ENCODE measurements at regions not wholly inside any gene's neighbourhood (a gene's known extent, or its start where the extent isn't known, plus 50 kb on each side); places are given as distances from the start of the nearest gene placed in this dataset.

DNA sequence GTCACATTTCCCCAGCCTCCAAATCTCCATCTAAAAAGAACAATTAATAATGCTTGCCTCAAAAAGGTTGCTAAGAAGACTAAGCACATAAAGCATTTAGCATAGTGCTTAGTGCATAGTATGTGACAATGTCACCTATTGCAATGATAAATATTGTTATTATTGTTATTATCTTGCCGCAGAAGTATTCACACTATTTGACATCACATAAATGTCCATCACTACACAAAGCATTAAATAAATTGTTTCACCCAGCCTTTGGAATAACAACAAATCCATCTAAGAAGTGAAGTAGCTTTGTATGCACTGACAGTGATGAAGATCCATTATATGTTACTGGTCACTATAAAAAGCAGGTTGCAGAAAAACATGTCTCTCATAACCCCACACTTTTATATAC is 2263.9 kb upstream of the WWC1 start:
- DNase-seq (ENCODE audit: low read depth) = no peak
- TF ChIP-seq, protein P1, sequence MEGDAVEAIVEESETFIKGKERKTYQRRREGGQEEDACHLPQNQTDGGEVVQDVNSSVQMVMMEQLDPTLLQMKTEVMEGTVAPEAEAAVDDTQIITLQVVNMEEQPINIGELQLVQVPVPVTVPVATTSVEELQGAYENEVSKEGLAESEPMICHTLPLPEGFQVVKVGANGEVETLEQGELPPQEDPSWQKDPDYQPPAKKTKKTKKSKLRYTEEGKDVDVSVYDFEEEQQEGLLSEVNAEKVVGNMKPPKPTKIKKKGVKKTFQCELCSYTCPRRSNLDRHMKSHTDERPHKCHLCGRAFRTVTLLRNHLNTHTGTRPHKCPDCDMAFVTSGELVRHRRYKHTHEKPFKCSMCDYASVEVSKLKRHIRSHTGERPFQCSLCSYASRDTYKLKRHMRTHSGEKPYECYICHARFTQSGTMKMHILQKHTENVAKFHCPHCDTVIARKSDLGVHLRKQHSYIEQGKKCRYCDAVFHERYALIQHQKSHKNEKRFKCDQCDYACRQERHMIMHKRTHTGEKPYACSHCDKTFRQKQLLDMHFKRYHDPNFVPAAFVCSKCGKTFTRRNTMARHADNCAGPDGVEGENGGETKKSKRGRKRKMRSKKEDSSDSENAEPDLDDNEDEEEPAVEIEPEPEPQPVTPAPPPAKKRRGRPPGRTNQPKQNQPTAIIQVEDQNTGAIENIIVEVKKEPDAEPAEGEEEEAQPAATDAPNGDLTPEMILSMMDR (IDR thresholded peaks at IDR 0.05; ENCODE audit: insufficient read depth, low read length) = no peak
- H3K4me3 ChIP-seq (ENCODE audit: low read depth, low read length) = no peak overlapping the region

DNA sequence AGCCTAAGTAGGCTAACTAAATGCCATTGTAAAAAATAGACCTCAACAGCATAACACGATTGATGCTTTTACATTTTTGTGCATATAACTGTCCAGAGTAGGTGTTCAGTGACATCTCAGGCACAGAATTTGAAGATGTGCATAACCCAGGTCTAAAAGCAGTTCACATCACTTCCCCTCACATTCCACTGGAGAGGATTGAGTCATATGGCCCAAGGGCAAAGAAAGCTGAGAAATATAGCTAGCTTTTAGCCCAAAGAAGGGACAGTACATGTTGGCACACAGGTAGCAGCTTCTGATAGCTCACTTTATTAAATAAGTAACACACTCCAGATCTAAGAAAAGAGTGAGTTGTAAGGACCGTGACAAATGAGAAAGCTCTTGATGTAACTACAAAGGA is 2259.5 kb upstream of the WWC1 start:
- TF ChIP-seq, protein P1 (IDR thresholded peaks at IDR 0.05; ENCODE audit: insufficient read depth, low read length) = no peak
- DNase-seq (ENCODE audit: low read depth) = no peak
- no peak overlapping the region for H3K4me3 ChIP-seq (ENCODE audit: low read depth, low read length)

DNA sequence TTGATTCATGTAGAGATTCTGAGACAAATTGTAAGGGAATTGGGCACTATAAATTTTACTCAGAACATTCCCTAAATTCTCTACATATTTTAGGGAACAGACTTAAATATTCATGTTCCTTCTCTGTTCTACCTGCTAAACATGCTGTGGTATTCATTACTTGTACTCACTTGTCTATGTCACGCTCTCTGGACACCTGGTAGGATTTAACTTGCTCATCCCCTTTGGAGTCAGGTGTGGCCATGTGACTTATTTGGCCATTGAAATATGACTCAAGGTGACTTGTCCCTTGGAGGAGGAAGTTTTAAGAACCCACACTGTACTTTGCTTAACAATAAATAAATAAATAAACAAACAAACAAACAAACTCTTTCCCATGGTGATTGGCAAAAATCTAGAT is 2258.8 kb upstream of the WWC1 start:
- H3K4me3 ChIP-seq (ENCODE audit: low read depth, low read length) = no peak overlapping the region
- TF ChIP-seq, protein P1 (IDR thresholded peaks at IDR 0.05; ENCODE audit: insufficient read depth, low read length) = no peak
- no peak for DNase-seq (ENCODE audit: low read depth)

DNA sequence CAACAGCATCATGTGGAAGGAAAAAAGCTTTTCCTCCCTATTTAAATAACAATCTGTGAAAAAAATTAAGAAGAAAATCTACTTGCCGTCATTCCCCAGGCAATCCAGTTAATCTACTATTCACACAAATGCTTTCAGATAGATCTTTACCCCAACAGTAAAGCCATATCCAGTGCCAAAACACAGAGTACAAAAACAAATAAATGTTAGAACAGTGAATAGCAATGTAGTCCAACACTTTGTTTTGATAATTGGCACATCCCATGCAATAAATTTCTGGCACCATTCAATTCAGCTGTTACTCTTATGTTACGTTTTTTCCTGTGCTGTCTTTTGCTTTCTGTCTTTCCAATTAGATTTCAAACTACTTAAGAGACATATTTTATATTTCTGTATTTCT is 2245.5 kb upstream of the WWC1 start:
- no peak for DNase-seq (ENCODE audit: low read depth)
- no peak overlapping the region for H3K4me3 ChIP-seq (ENCODE audit: low read depth, low read length)
- TF ChIP-seq, protein P1 (IDR thresholded peaks at IDR 0.05; ENCODE audit: insufficient read depth, low read length) = no peak

DNA sequence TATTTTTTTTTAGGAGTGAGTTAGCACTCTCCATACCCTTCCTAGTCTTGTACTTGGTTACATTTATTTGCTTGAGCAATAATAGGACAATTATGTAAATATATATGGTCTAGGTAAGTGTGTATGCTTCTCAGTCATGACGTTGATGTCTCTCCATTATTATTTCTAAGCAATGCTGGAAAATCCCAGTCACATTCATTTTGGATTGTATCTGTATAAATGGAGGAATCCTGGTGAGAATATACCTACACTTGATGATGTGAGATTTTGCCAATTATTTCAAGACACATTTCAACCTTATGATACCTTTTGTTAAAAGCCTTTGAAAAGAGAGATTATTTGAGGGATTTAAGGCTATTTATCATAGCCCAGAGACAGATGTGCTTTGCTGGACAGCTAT is 2244.5 kb upstream of the WWC1 start:
- DNase-seq (ENCODE audit: low read depth) = no peak
- H3K4me3 ChIP-seq (ENCODE audit: low read depth, low read length) = no peak overlapping the region
- TF ChIP-seq, protein P1 (IDR thresholded peaks at IDR 0.05; ENCODE audit: insufficient read depth, low read length) = no peak

DNA sequence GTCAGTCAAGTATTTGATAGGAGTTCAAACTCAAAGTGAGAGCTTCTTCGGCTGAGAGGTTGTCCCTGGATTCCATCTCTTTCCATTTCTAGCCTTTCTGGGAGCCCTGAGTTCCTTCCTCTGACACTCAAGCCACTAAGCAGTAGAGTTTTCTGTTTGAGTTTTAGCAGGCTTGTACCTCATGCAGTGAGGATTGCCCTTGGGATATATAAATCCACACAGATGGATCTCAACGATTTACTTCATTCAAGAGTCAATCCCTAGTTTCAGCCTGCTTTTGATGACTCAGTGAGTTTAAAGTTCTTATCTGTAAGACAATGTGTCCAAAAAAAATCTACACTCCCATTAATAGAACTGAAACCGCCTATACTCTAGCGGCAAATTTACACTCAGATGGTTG is 2240.9 kb upstream of the WWC1 start:
- TF ChIP-seq, protein P1 (IDR thresholded peaks at IDR 0.05; ENCODE audit: insufficient read depth, low read length) = no peak
- H3K4me3 ChIP-seq (ENCODE audit: low read depth, low read length) = no peak overlapping the region
- no peak for DNase-seq (ENCODE audit: low read depth)

DNA sequence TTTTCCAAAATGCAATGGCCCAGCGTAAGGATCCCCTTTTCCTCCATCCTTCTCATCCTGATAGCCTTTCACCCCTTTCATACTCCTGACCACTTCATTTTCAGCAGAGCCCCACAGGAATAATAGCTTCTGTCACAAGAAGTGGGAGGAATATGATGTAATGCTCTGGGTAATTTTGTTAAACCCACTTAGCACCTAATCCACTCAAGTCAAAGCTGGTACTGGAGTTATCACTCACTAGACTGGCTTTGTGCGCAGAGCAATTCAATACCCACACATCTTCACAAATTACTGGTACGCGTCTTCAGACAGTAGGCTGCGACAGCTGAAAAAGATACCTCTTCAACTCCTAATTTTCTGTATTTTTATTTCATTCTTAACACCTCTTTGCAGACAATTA is 2232.8 kb upstream of the WWC1 start:
- no peak overlapping the region for H3K4me3 ChIP-seq (ENCODE audit: low read depth, low read length)
- TF ChIP-seq, protein P1 (IDR thresholded peaks at IDR 0.05; ENCODE audit: insufficient read depth, low read length) = no peak
- DNase-seq (ENCODE audit: low read depth) = no peak
